K562 (cell line): ENCODE measurements at regions not wholly inside any gene's neighbourhood (a gene's known extent, or its start where the extent isn't known, plus 50 kb on each side); places are given as distances from the start of the nearest gene placed in this dataset.
"Not testable (repeated sequence)": the region's sequence is repeated elsewhere in the genome, so short reads cannot be mapped to it uniquely, and the experiment has no call there.

Source experiments
- GATAD2B ChIP-seq: fragments of 450-650 bp; IDR thresholded peaks from 2 replicates; pipeline ENCODE4 v1.6.1; 2017; ENCODE audit warnings: mild to moderate bottlenecking, borderline replicate concordance
- IFI16 ChIP-seq: fragments of 250-450 bp; sonication (Bioruptor Pico); IDR thresholded peaks from 2 replicates; pipeline ENCODE4 v2.1.2; 2022; ENCODE audit warnings: mild to moderate bottlenecking, inconsistent platforms
- NFRKB ChIP-seq: fragments of 450-650 bp; IDR thresholded peaks from 2 replicates; pipeline ENCODE4 v1.6.1; 2016; ENCODE audit warnings: low read depth
- POLR2A ChIP-seq: fragments of 450-650 bp; conservative IDR thresholded peaks from 2 replicates; pipeline ENCODE4 v1.6.1; 2016
- SNRNP70 ChIP-seq: fragments of 200-400 bp; formaldehyde crosslinking; optimal IDR thresholded peaks from 2 replicates; pipeline ENCODE3; 2017; ENCODE audit warnings: low read depth, low read length
- TAF1 ChIP-seq: IDR thresholded peaks from 2 replicates; pipeline ENCODE4 v1.6.1; 2011; ENCODE audit warnings: mild to moderate bottlenecking, low read length, moderate library complexity; ENCODE audit not compliant: insufficient read depth, control insufficient read depth, severe bottlenecking; ENCODE audit errors: extremely low read depth
- ZBTB1 ChIP-seq: sonication (generic); formaldehyde crosslinking; IDR thresholded peaks from 2 replicates; pipeline ENCODE4 v1.8.1; 2023; ENCODE audit warnings: missing genetic modification reagents, low read depth, mild to moderate bottlenecking, borderline replicate concordance
- TF ChIP-seq, protein P1 (sequence below), 3 experiments: IDR thresholded peaks in 2 of 3; conservative IDR thresholded peaks in 1 of 3; 2 replicates each; pipeline ENCODE4 v1.5.1; 2011 to 2012; ENCODE audit warnings: low read length in 3 of 3, mild to moderate bottlenecking in 3 of 3, control low read depth in 2 of 3, improper control_type of control experiment in 1 of 3, inconsistent platforms in 1 of 3, low read depth in 1 of 3, mixed read lengths in 1 of 3, moderate library complexity in 1 of 3; ENCODE audit not compliant: insufficient read depth in 2 of 3

DNA sequence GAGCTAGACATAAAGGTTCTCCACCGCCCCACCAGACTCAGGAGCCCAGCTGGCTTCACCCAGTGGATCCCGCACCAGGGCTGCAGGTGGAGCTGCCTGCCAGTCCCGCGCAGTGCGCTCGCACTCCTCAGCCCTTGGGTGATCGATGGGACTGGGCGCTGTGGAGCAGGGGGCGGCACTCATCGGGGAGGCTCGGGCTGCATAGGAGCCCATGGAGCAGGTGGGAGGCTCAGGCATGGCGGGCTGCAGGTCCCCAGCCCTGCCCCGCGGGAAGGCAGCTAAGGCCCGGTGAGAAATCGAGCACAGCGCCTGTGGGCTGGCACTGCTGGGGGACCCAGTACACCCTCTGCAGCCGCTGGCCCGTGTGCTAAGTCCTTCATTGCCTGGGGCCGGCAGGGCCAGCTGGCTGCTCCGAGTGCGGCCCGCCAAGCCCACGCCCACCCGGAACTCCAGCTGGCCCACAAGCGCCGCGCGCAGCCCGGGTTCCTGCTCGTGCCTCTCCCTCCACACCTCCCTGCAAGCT is 114.7 kb downstream of the RPLP1 start:
- TF ChIP-seq ZBTB1 (CRISPR knock-in tag); GATAD2B; TAF1; SNRNP70; IFI16; NFRKB; POLR2A: not testable (repeated sequence)
- TF ChIP-seq, protein P1, sequence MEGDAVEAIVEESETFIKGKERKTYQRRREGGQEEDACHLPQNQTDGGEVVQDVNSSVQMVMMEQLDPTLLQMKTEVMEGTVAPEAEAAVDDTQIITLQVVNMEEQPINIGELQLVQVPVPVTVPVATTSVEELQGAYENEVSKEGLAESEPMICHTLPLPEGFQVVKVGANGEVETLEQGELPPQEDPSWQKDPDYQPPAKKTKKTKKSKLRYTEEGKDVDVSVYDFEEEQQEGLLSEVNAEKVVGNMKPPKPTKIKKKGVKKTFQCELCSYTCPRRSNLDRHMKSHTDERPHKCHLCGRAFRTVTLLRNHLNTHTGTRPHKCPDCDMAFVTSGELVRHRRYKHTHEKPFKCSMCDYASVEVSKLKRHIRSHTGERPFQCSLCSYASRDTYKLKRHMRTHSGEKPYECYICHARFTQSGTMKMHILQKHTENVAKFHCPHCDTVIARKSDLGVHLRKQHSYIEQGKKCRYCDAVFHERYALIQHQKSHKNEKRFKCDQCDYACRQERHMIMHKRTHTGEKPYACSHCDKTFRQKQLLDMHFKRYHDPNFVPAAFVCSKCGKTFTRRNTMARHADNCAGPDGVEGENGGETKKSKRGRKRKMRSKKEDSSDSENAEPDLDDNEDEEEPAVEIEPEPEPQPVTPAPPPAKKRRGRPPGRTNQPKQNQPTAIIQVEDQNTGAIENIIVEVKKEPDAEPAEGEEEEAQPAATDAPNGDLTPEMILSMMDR (IDR thresholded peaks at IDR 0.05 in 2 of 3, conservative IDR thresholded peaks at IDR 0.05 in 1 of 3; ENCODE audit: insufficient read depth in 2 of 3, low read depth in 1 of 3, low read length in 3 of 3) = not testable (repeated sequence)
